ENCODE measurements at regions not wholly inside any gene's neighbourhood (a gene's known extent, or its start where the extent isn't known, plus 50 kb on each side); places are given as distances from the start of the nearest gene placed in this dataset.

GRCh38 chr6:23712756-23713155 is 413.3 kb upstream of the NRSN1 start:
- DNase-seq: no peak
- no peak overlapping the region for H3K27ac Mint-ChIP-seq
- H3K9me3 Mint-ChIP-seq: no peaks in the 10 kb centered on the region
- H3K36me3 Mint-ChIP-seq (ENCODE audit: low read depth): no peaks in the 10 kb centered on the region
- H3K4me3 Mint-ChIP-seq: no peak overlapping the region
- H3K27me3 Mint-ChIP-seq (ENCODE audit: low read depth, poor library complexity): peaks cover 10% of the 10 kb centered on the region
- TF ChIP-seq CTCF (IDR thresholded peaks at IDR 0.05): no peak
- no peaks in the 10 kb centered on the region for H3K4me1 Mint-ChIP-seq

GRCh38 chr6:23713211-23713610 is 412.8 kb upstream of the NRSN1 start:
- Mint-ChIP-seq H3K27me3 (ENCODE audit: low read depth, poor library complexity) (peaks cover 10% of the 10 kb centered on the region), H3K36me3 (ENCODE audit: low read depth) (no peaks in the 10 kb centered on the region), H3K27ac (no peak overlapping the region), H3K4me1 (no peaks in the 10 kb centered on the region), H3K4me3 (no peak overlapping the region), H3K9me3 (no peaks in the 10 kb centered on the region)
- no peak for TF ChIP-seq CTCF (IDR thresholded peaks at IDR 0.05)
- DNase-seq: no peak

GRCh38 chr6:23728707-23729106 is 397.3 kb upstream of the NRSN1 start:
- no peak for TF ChIP-seq CTCF (IDR thresholded peaks at IDR 0.05)
- Mint-ChIP-seq H3K27me3 (ENCODE audit: low read depth, poor library complexity) (peaks cover 5% of the 10 kb centered on the region), H3K4me1 (no peaks in the 10 kb centered on the region), H3K27ac (no peak overlapping the region), H3K9me3 (no peaks in the 10 kb centered on the region), H3K36me3 (ENCODE audit: low read depth) (no peaks in the 10 kb centered on the region), H3K4me3 (no peak overlapping the region)
- no peak for DNase-seq

GRCh38 chr6:23731609-23732008 is 394.4 kb upstream of the NRSN1 start:
- H3K4me3 Mint-ChIP-seq: no peak overlapping the region
- DNase-seq: no peak
- no peaks in the 10 kb centered on the region for H3K9me3 Mint-ChIP-seq
- no peak overlapping the region for H3K27ac Mint-ChIP-seq
- peaks cover 2% of the 10 kb centered on the region for H3K27me3 Mint-ChIP-seq (ENCODE audit: low read depth, poor library complexity)
- H3K4me1 Mint-ChIP-seq: no peaks in the 10 kb centered on the region
- no peaks in the 10 kb centered on the region for H3K36me3 Mint-ChIP-seq (ENCODE audit: low read depth)
- no peak for TF ChIP-seq CTCF (IDR thresholded peaks at IDR 0.05)

GRCh38 chr6:23732521-23732920 is 393.5 kb upstream of the NRSN1 start:
- Mint-ChIP-seq H3K4me1 (no peaks in the 10 kb centered on the region), H3K36me3 (ENCODE audit: low read depth) (no peaks in the 10 kb centered on the region)

More at GRCh38 chr6:23732521-23732920, 393.5 kb upstream of the NRSN1 start:
- H3K27me3 Mint-ChIP-seq (ENCODE audit: low read depth, poor library complexity): peaks cover 2% of the 10 kb centered on the region
- no peak for TF ChIP-seq CTCF (IDR thresholded peaks at IDR 0.05)
- no peaks in the 10 kb centered on the region for H3K9me3 Mint-ChIP-seq
- DNase-seq: no peak
- H3K4me3 Mint-ChIP-seq: no peak overlapping the region
- H3K27ac Mint-ChIP-seq: no peak overlapping the region

All from nephron progenitor cell (in vitro differentiated cells).